H1 (cell line): ENCODE measurements at regions not wholly inside any gene's neighbourhood (a gene's known extent, or its start where the extent isn't known, plus 50 kb on each side); places are given as distances from the start of the nearest gene placed in this dataset.

Experiments used
- CTCF ChIA-PET: fragments of 300-600 bp; sonication (Branson Sonifier 250); formaldehyde crosslinking; loops from one replicate; lab custom pipeline; 2021; ENCODE audit not compliant: partially characterized antibody; lab: Charles Lee
- POLR2A ChIA-PET: fragments of 300-600 bp; sonication (Branson Sonifier 250); formaldehyde crosslinking; loops from one replicate; lab custom pipeline; 2021; ENCODE audit warnings: inconsistent platforms; ENCODE audit not compliant: partially characterized antibody; lab: Charles Lee
- DNase-seq, 2 experiments: peaks; one replicate each; pipeline versions ENCODE4 v3.0.0 to v3.0.0-alpha.2; 2010 to 2022; ENCODE audit warnings: low spot score in 2 of 2, low read depth in 1 of 2, mixed read lengths in 1 of 2
- FAIRE-seq: peaks from 2 replicates; lab custom pipeline; 2011; peaks lifted over from hg19 to GRCh38; lab: Jason Lieb, UNC
- H2AFZ ChIP-seq: 2 replicates; pipeline ENCODE4 v1.8.1; 2012; ENCODE audit warnings: low read length, inconsistent platforms
- H2AK5ac ChIP-seq: 2 replicates; pipeline ENCODE4 v1.6.1; 2013; ENCODE audit warnings: low read depth, low read length
- H2BK120ac ChIP-seq: replicated peaks from 2 replicates; pipeline ENCODE3; 2013; ENCODE audit warnings: low read depth, low read length, inconsistent platforms
- H2BK12ac ChIP-seq: 2 replicates; pipeline ENCODE4 v1.6.1; 2013; ENCODE audit warnings: low read depth, low read length
- H2BK15ac ChIP-seq: 2 replicates; pipeline ENCODE4 v1.6.1; 2013; ENCODE audit warnings: low read length
- H2BK20ac ChIP-seq: 2 replicates; pipeline ENCODE4 v1.6.1; 2013; ENCODE audit warnings: low read length
- H2BK5ac ChIP-seq: 2 replicates; pipeline ENCODE4 v1.6.1; 2013; ENCODE audit warnings: low read depth, low read length
- H3K14ac ChIP-seq: 2 replicates; pipeline ENCODE4 v1.6.1; 2013; ENCODE audit warnings: inconsistent platforms; ENCODE audit not compliant: insufficient read length
- H3K18ac ChIP-seq: 2 replicates; pipeline ENCODE4 v1.6.1; 2013; ENCODE audit warnings: low read length; ENCODE audit errors: extremely low read depth
- H3K23ac ChIP-seq: 2 replicates; pipeline ENCODE4 v1.6.1; 2013; ENCODE audit warnings: inconsistent platforms; ENCODE audit not compliant: insufficient read length
- H3K23me2 ChIP-seq: 2 replicates; pipeline ENCODE4 v1.6.1; 2013; ENCODE audit warnings: low read depth, low read length
- H3K27ac ChIP-seq: 2 replicates; pipeline ENCODE4 v1.6.1; 2011; ENCODE audit warnings: low read depth, low read length, inconsistent platforms
- H3K27me3 ChIP-seq, 4 experiments: replicated peaks in 1 of 4; 1 replicate in 1 of 4; 2 replicates in 3 of 4; pipeline versions ENCODE4 v1.6.1 to v1.8.1; 2011 to 2013; ENCODE audit warnings: low read length in 3 of 4, mild to moderate bottlenecking in 3 of 4, inconsistent platforms in 2 of 4, mixed read lengths in 2 of 4, moderate library complexity in 1 of 4; ENCODE audit not compliant: control insufficient read depth in 3 of 4, insufficient read depth in 3 of 4; ENCODE audit errors: extremely low read depth in 1 of 4
- H3K36me3 ChIP-seq, 4 experiments: 2 replicates each; pipeline versions ENCODE4 v1.6.1 to v1.8.1; 2011 to 2013; ENCODE audit warnings: mild to moderate bottlenecking in 4 of 4, low read length in 3 of 4, moderate library complexity in 2 of 4, control low read depth in 1 of 4, inconsistent platforms in 1 of 4; ENCODE audit not compliant: insufficient read depth in 4 of 4, control insufficient read depth in 2 of 4
- H3K4ac ChIP-seq: replicated peaks from 2 replicates; pipeline ENCODE3; 2013; ENCODE audit warnings: low read length, low read depth, mixed read lengths, inconsistent platforms; ENCODE audit not compliant: insufficient read length
- H3K4me1 ChIP-seq, 4 experiments: replicated peaks in 1 of 4; 1 replicate in 1 of 4; 2 replicates in 3 of 4; pipeline versions ENCODE4 v1.6.1 to v1.8.1; 2011 to 2013; ENCODE audit warnings: low read length in 3 of 4, inconsistent platforms in 2 of 4, mixed read lengths in 1 of 4; ENCODE audit not compliant: insufficient read depth in 4 of 4, control insufficient read depth in 3 of 4
- H3K4me2 ChIP-seq, 2 experiments: 2 replicates each; pipeline versions ENCODE4 v1.6.1 to v1.8.1; 2011 to 2013; ENCODE audit warnings: low read depth in 2 of 2, low read length in 2 of 2, control low read depth in 1 of 2, inconsistent platforms in 1 of 2, mild to moderate bottlenecking in 1 of 2; ENCODE audit not compliant: insufficient read depth in 1 of 2
- H3K4me3 ChIP-seq, 4 experiments: fragments of 200-600, 300-600 bp in 1 of 4; sonication (generic), shearing (Covaris generic), sonication (Bioruptor Twin) in 1 of 4; 2 replicates each; pipeline versions ENCODE4 v1.5.1 to v1.8.1; 2011 to 2016; ENCODE audit warnings: low read length in 4 of 4, low read depth in 3 of 4, control low read depth in 2 of 4, inconsistent platforms in 2 of 4, mild to moderate bottlenecking in 2 of 4, mixed read lengths in 1 of 4, moderate library complexity in 1 of 4; ENCODE audit not compliant: insufficient read depth in 2 of 4; ENCODE audit errors: extremely low read depth in 1 of 4
- H3K56ac ChIP-seq: replicated peaks from 2 replicates; pipeline ENCODE3; 2013; ENCODE audit warnings: low read depth, mild to moderate bottlenecking, mixed read lengths, low read length, inconsistent platforms; ENCODE audit not compliant: insufficient read length
- H3K79me1 ChIP-seq: 2 replicates; pipeline ENCODE4 v1.6.1; 2013; ENCODE audit warnings: low read depth, low read length, control low read depth
- H3K79me2 ChIP-seq, 2 experiments: 2 replicates each; pipeline versions ENCODE4 v1.6.1 to v1.8.1; 2012 to 2013; ENCODE audit warnings: low read length in 2 of 2, mild to moderate bottlenecking in 2 of 2, inconsistent platforms in 1 of 2; ENCODE audit not compliant: insufficient read depth in 2 of 2, control insufficient read depth in 1 of 2
- H3K9ac ChIP-seq, 4 experiments: replicated peaks in 1 of 4; 1 replicate in 1 of 4; 2 replicates in 3 of 4; pipeline versions ENCODE4 v1.6.1 to v1.8.1; 2011 to 2013; ENCODE audit warnings: low read depth in 3 of 4, low read length in 3 of 4, control low read depth in 2 of 4, mild to moderate bottlenecking in 2 of 4, moderate library complexity in 2 of 4, inconsistent platforms in 1 of 4; ENCODE audit errors: extremely low read depth in 1 of 4
- H3K9me3 ChIP-seq, 2 experiments: 2 replicates each; pipeline versions ENCODE4 v1.6.1 to v1.8.1; 2012 to 2013; ENCODE audit warnings: mild to moderate bottlenecking in 2 of 2, moderate library complexity in 2 of 2, control low read depth in 1 of 2, inconsistent platforms in 1 of 2, low read depth in 1 of 2, low read length in 1 of 2, mixed read lengths in 1 of 2; ENCODE audit not compliant: insufficient read depth in 2 of 2
- H4K20me1 ChIP-seq, 2 experiments: replicated peaks in 1 of 2; 2 replicates each; pipeline versions ENCODE3 to v1.8.1; 2011 to 2013; ENCODE audit warnings: inconsistent platforms in 2 of 2, low read length in 2 of 2, mild to moderate bottlenecking in 1 of 2; ENCODE audit not compliant: insufficient read depth in 2 of 2, control insufficient read depth in 1 of 2
- H4K5ac ChIP-seq: 2 replicates; pipeline ENCODE4 v1.6.1; 2013; ENCODE audit warnings: low read length, low read depth, mixed read lengths, inconsistent platforms; ENCODE audit not compliant: insufficient read length
- H4K8ac ChIP-seq: 2 replicates; pipeline ENCODE4 v1.8.0; 2013; ENCODE audit warnings: mild to moderate bottlenecking, moderate library complexity, low read length, inconsistent platforms; ENCODE audit not compliant: insufficient read depth; ENCODE audit errors: extremely low read depth
- H4K91ac ChIP-seq: replicated peaks from 2 replicates; pipeline ENCODE3; 2013; ENCODE audit warnings: low read length, mixed read lengths, inconsistent platforms; ENCODE audit not compliant: insufficient read length
- E2F6 ChIP-seq: IDR thresholded peaks from 2 replicates; pipeline ENCODE4 v1.6.1; 2012; ENCODE audit warnings: inconsistent platforms
- WGBS, 2 experiments: shearing (Covaris generic) in 1 of 2; methylation state at CpG; one replicate each; pipeline versions ENCODE4 v1.1.6 to v1.1.7; 2013 to 2015; ENCODE audit warnings: low lambda C conversion rate in 2 of 2, mixed read lengths in 2 of 2, inconsistent platforms in 1 of 2, low coverage in 1 of 2, missing lambda C conversion rate in 1 of 2; ENCODE audit not compliant: insufficient replicate concordance in 2 of 2, insufficient coverage in 1 of 2, insufficient read length in 1 of 2; ENCODE audit errors: extremely low coverage in 1 of 2, missing lambda C conversion rate in 1 of 2; 5-methylcytosine and 5-hydroxymethylcytosine counted together

GRCh38 chr5:17355586-17356346 lies 138.3 kb downstream of the BASP1 start:
- Histone ChIP-seq H2BK12ac (no peak overlapping the region), H3K36me3 (no peaks in the 10 kb centered on the region), H3K79me2 (no peaks in the 10 kb centered on the region), H2BK120ac (no peak overlapping the region), H4K20me1 (no peaks in the 10 kb centered on the region), H3K9ac (no peak overlapping the region), H3K27ac (no peak overlapping the region), H4K8ac (no peak overlapping the region), H3K79me1 (no peaks in the 10 kb centered on the region), H3K4me3 (no peak overlapping the region), H3K4me1 (peaks cover 0 to 7% (median 2%) of the 10 kb centered on the region in 4 experiments; a peak in 3 of 7 replicates), H3K23ac (no peak overlapping the region), H4K5ac (no peak overlapping the region), H4K91ac (no peak overlapping the region), H3K23me2 (no peaks in the 10 kb centered on the region), H3K4me2 (no peak overlapping the region), H3K14ac (no peak overlapping the region), H2BK15ac (no peak overlapping the region), H3K9me3 (0 out of 4 replicates have a peak, but pooled peaks cover 0 to 5% of the 10 kb centered on the region in 2 experiments), H3K27me3 (no peaks in the 10 kb centered on the region), H2AK5ac (no peak overlapping the region), H2BK20ac (no peak overlapping the region), H3K18ac (no peak overlapping the region), H3K4ac (no peak overlapping the region), H2AFZ (no peak overlapping the region), H3K56ac (no peak overlapping the region), H2BK5ac (no peak overlapping the region)
- ChIA-PET POLR2A (no interaction called here), CTCF (no interaction called here)
- TF ChIP-seq E2F6: no peak
- DNase-seq (no peak), FAIRE-seq (no peak)
- WGBS, 2 experiments: 91% methylated on average over 3 of the region's 3 CpGs; no CpG with 5 or more reads in 1 of the 2 experiments
